MCF 10A (cell line): ENCODE measurements at regions not wholly inside any gene's neighbourhood (a gene's known extent, or its start where the extent isn't known, plus 50 kb on each side); places are given as distances from the start of the nearest gene placed in this dataset.

Experiments
- BruUV-seq: library from RNA; stranded (reverse); fragments of 400-500 nt; replicated peaks from 2 replicates; lab custom pipeline; 2021; lab: Mats Ljungman, UMichigan
- CTCF ChIA-PET: fragments of 300-600 bp; sonication (Branson Sonifier 250); formaldehyde crosslinking; extraction: SDS; loops from one replicate; lab custom pipeline; 2021; ENCODE audit warnings: antibody characterized with exemption, inconsistent platforms; lab: Yijun Ruan, JAX
- POLR2A ChIA-PET: fragments of 300-600, 350-650 bp; sonication (Branson Sonifier 250); formaldehyde crosslinking; extraction: SDS; loops from one replicate; lab custom pipeline; 2020; ENCODE audit warnings: antibody characterized with exemption, inconsistent platforms; lab: Yijun Ruan, JAX
- DNase-seq: peaks from one replicate; pipeline ENCODE4 v3.0.0-alpha.2; 2018; ENCODE audit not compliant: unreplicated experiment
- H3K27ac Mint-ChIP-seq: one replicate; pipeline ENCODE4 v1.8.0; 2022; ENCODE audit warnings: mild to moderate bottlenecking, low read depth, mixed read lengths; ENCODE audit not compliant: unreplicated experiment
- H3K27me3 Mint-ChIP-seq: one replicate; pipeline ENCODE4 v1.8.0; 2022; ENCODE audit warnings: mixed read lengths; ENCODE audit not compliant: insufficient read depth, unreplicated experiment
- H3K36me3 Mint-ChIP-seq: one replicate; pipeline ENCODE4 v1.8.0; 2022; ENCODE audit warnings: mild to moderate bottlenecking, moderate library complexity, mixed read lengths; ENCODE audit not compliant: insufficient read depth, unreplicated experiment
- H3K4me1 Mint-ChIP-seq: one replicate; pipeline ENCODE4 v1.8.0; 2022; ENCODE audit warnings: mixed read lengths; ENCODE audit not compliant: insufficient read depth, unreplicated experiment
- H3K4me3 Mint-ChIP-seq: one replicate; pipeline ENCODE4 v1.8.0; 2022; ENCODE audit warnings: mild to moderate bottlenecking, moderate library complexity, mixed read lengths; ENCODE audit not compliant: unreplicated experiment
- H3K9me3 Mint-ChIP-seq: one replicate; pipeline ENCODE4 v1.8.0; 2022; ENCODE audit warnings: mixed read lengths; ENCODE audit not compliant: unreplicated experiment
- intact Hi-C: fragments of 100-400 bp; cut with micrococcal nuclease; formaldehyde crosslinking; loops from 2 replicates; pipeline ENCODE4 v1.14.1; 2022
- TF ChIP-seq, protein P1 (sequence below): fragments of 200-600 bp; IDR thresholded peaks from one replicate; pipeline ENCODE4 v1.8.0; 2022; ENCODE audit warnings: antibody characterized with exemption, mild to moderate bottlenecking; ENCODE audit not compliant: unreplicated experiment

DNA sequence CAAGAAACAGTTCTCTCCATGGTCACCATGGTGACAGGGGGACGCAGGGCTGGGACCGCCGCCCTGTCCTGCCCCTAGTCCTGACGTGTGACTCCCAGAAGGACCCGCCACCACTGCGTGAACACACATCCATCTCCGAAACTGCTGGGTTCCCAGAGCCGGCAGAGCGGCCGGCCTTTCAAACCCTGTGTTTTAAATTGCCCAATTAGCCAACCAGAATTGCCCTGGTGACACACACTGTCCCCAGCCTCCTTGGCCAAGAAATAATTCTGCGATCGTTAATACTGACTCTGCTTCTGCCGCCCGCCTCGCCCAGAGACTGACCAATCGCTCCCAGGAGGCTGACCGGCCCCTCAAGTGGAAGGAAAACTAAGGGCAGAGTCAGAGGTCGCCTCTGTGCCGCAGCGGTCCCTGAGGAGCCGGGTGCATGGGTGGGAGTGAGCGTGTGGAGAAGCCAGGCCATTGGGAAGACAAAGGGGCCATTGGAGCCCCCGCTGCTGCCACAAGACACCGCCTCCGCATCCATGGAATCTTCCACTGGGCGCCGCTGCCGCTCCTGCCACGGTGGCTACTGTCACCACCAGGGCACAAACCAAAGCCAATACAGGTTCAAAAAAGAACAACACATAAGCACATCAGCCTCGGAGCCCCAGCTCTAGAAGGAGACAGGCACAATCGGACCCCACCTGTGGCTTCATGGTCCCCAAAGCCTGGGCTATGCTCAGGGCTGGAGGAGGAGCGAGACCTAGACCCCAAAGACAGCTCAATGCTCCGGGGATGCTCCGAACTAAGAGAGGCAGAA is 273.2 kb downstream of the NPHP4 start:
- no peak for DNase-seq
- no peaks in the 10 kb centered on the region for H3K4me1 Mint-ChIP-seq
- no peak overlapping the region for H3K27ac Mint-ChIP-seq

DNA sequence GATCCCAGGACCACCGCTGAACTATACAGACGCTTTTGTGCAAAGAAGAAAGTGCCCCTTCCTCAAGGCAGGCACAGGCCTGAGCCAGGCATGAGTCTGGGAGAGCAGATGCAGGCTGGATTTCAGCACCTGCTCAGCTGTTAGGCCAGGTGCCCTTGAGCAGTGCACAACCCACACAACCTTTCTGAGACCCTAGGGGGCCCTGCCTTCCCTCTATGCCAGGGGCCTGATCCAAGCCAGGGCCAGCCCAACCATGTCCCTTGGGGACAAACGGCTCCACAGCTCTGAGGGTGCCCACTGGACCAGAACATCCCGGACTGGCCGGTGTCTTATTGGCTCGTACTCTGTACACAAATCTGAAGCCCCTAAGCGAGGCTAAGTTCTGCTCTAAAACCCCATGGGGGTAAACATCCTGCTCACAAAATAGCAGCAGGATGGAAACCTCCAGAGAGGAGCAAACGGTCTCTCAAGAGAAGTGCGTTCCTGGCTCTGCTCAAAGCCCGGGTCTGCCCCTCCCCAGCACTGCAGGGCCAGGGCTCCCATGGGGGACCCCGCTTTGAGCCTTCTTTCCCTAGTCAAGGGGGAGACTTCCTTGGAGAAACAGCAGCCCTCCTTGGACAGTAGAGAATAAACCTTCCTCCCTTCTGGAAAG is 275.1 kb downstream of the NPHP4 start:
- H3K36me3 Mint-ChIP-seq: no peaks in the 10 kb centered on the region
- intact Hi-C loops: no loop called here
- CTCF ChIA-PET: interaction anchor here (0.6 to 1.3 kb wide), 3 partner anchors 96 to 820 kb away, joined by 3 read pairs; no protein-coding TSS in a partner anchor
- no peak for DNase-seq
- POLR2A ChIA-PET: interaction anchor here (0.7 kb wide), 1 partner anchor 1798 kb away, joined by 3 read pairs; no protein-coding TSS in a partner anchor
- no peaks in the 10 kb centered on the region for H3K4me1 Mint-ChIP-seq
- H3K27ac Mint-ChIP-seq: no peak overlapping the region
- TF ChIP-seq, protein P1, sequence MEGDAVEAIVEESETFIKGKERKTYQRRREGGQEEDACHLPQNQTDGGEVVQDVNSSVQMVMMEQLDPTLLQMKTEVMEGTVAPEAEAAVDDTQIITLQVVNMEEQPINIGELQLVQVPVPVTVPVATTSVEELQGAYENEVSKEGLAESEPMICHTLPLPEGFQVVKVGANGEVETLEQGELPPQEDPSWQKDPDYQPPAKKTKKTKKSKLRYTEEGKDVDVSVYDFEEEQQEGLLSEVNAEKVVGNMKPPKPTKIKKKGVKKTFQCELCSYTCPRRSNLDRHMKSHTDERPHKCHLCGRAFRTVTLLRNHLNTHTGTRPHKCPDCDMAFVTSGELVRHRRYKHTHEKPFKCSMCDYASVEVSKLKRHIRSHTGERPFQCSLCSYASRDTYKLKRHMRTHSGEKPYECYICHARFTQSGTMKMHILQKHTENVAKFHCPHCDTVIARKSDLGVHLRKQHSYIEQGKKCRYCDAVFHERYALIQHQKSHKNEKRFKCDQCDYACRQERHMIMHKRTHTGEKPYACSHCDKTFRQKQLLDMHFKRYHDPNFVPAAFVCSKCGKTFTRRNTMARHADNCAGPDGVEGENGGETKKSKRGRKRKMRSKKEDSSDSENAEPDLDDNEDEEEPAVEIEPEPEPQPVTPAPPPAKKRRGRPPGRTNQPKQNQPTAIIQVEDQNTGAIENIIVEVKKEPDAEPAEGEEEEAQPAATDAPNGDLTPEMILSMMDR: no peak
- H3K4me3 Mint-ChIP-seq: no peak overlapping the region
- no peaks in the 10 kb centered on the region for H3K9me3 Mint-ChIP-seq
- no peaks in the 10 kb centered on the region for H3K27me3 Mint-ChIP-seq
- no TSS peak for BruUV-seq

More for the DNA sequence above, 273.2 kb downstream of the NPHP4 start:
- BruUV-seq: no TSS peak
- POLR2A ChIA-PET: no interaction called here
- intact Hi-C loops: no loop called here
- TF ChIP-seq, protein P1: no peak
- Mint-ChIP-seq H3K4me3 (no peak overlapping the region), H3K27me3 (no peaks in the 10 kb centered on the region), H3K9me3 (no peaks in the 10 kb centered on the region), H3K36me3 (no peaks in the 10 kb centered on the region)
- CTCF ChIA-PET: interaction anchor here (0.7 kb wide), 1 partner anchor 1883 kb away, joined by 3 read pairs; no protein-coding TSS in a partner anchor

DNA sequence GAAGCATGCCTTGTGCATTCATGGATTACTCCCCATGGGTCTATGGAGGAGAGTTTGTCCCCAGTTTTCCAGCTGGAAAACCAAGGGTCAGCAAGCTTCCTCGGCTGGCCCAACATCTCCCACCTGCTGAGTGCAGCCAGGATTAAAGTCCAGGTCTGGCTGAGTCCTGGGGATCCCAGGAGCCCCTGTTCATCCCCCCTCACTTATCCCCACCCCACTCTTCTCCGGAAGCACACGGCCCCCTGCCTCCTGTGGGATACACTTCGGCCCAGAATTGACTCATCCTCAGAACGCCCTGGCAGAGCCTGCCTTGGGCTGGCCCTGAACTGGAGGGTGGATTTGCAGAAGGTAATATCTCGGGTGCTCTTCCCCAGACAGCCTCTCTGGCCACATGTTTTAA is 276.1 kb downstream of the NPHP4 start:
- no TSS peak for BruUV-seq
- no peaks in the 10 kb centered on the region for H3K9me3 Mint-ChIP-seq
- H3K4me1 Mint-ChIP-seq: no peaks in the 10 kb centered on the region
- intact Hi-C loops: no loop called here
- H3K27ac Mint-ChIP-seq: no peak overlapping the region
- DNase-seq: no peak
- ChIA-PET CTCF (interaction anchor here (0.8 to 2.5 kb wide), 5 partner anchors 10 to 206 kb away, joined by 3 to 7 read pairs (median 3); no protein-coding TSS in a partner anchor), POLR2A (interaction anchor here (0.8 kb wide), 1 partner anchor 8 kb away, joined by 4 read pairs; no protein-coding TSS in a partner anchor)
- H3K4me3 Mint-ChIP-seq: no peak overlapping the region
- no peaks in the 10 kb centered on the region for H3K36me3 Mint-ChIP-seq
- TF ChIP-seq, protein P1: no peak
- no peaks in the 10 kb centered on the region for H3K27me3 Mint-ChIP-seq
